ENCODE measurements at regions not wholly inside any gene's neighbourhood (a gene's known extent, or its start where the extent isn't known, plus 50 kb on each side); places are given as distances from the start of the nearest gene placed in this dataset.

DNA sequence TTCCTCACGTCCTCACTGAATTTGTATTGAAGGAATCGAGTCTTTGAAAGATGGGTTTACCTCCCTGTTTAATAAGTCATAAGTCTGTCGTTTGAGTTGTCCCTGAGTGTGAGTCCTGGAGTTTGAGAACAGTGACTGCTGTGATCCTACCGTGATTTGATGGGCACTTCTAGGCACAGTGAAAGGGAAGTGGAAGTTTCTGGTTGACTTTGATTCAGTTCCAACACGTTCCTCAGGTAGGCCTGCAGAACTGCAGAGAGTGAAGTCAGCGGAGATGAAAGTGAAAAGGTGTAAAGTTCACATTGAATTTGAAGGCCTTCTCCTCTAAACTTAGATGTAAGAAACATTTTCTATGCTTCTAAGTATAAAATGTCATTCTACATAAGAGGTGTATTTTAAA is 52.9 kb upstream of the ACKR3 start:
- Histone ChIP-seq H3K79me2 (ENCODE audit: insufficient read depth, low read length) (no peaks in the 10 kb centered on the region), H3K9ac (ENCODE audit: insufficient read depth, low read depth, low read length) (no peak overlapping the region), H2AFZ (ENCODE audit: low read length) (no peak overlapping the region), H3K9me3 (ENCODE audit: low read length) (no peaks in the 10 kb centered on the region), H3K36me3 (replicated peaks in 1 of 2; ENCODE audit: control insufficient read depth in 1 of 2, insufficient read depth in 2 of 2, low read length in 2 of 2) (no peaks in the 10 kb centered on the region), H3K27me3 (ENCODE audit: control insufficient read depth in 1 of 2, insufficient read depth in 2 of 2, low read length in 2 of 2) (peaks cover 1 to 15% of the 10 kb centered on the region in 2 experiments; a peak in 3 of 5 replicates), H3K4me3 (replicated peaks in 1 of 3; ENCODE audit: insufficient read depth in 1 of 3, low read depth in 2 of 3, low read length in 3 of 3) (no peak overlapping the region), H3K4me1 (ENCODE audit: insufficient read depth, low read length) (no peaks in the 10 kb centered on the region), H3K4me2 (ENCODE audit: low read depth, low read length) (no peak overlapping the region), H3K27ac (ENCODE audit: extremely low read length, insufficient read depth, low read length) (no peak overlapping the region), H4K20me1 (ENCODE audit: insufficient read depth, low read length) (no peaks in the 10 kb centered on the region)
- BruUV-seq (replicated peaks) = no TSS peak
- TF ChIP-seq, protein P1, sequence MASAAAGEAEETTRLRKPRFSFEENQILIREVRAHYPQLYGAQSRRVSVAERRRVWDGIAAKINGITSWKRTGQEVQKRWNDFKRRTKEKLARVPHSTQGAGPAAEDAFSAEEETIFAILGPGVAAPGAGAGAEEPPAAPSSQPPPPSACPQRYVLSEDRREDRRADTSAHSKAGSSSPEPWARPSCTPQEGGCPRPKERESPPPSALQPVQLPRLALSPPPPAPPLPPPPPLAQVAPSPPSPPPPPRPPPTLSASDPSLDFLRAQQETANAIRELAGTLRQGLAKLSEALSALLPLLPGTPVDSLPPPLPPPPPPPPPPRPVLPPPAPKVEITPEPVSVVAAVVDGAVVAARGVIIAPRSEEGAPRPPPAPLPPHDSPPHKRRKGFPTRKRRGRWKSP (CRISPR knock-in tag; IDR thresholded peaks at IDR 0.05) = no peak
- no peak for TF ChIP-seq ZNF713 (CRISPR knock-in tag; IDR thresholded peaks at IDR 0.05)
- TF ChIP-seq, protein P2, sequence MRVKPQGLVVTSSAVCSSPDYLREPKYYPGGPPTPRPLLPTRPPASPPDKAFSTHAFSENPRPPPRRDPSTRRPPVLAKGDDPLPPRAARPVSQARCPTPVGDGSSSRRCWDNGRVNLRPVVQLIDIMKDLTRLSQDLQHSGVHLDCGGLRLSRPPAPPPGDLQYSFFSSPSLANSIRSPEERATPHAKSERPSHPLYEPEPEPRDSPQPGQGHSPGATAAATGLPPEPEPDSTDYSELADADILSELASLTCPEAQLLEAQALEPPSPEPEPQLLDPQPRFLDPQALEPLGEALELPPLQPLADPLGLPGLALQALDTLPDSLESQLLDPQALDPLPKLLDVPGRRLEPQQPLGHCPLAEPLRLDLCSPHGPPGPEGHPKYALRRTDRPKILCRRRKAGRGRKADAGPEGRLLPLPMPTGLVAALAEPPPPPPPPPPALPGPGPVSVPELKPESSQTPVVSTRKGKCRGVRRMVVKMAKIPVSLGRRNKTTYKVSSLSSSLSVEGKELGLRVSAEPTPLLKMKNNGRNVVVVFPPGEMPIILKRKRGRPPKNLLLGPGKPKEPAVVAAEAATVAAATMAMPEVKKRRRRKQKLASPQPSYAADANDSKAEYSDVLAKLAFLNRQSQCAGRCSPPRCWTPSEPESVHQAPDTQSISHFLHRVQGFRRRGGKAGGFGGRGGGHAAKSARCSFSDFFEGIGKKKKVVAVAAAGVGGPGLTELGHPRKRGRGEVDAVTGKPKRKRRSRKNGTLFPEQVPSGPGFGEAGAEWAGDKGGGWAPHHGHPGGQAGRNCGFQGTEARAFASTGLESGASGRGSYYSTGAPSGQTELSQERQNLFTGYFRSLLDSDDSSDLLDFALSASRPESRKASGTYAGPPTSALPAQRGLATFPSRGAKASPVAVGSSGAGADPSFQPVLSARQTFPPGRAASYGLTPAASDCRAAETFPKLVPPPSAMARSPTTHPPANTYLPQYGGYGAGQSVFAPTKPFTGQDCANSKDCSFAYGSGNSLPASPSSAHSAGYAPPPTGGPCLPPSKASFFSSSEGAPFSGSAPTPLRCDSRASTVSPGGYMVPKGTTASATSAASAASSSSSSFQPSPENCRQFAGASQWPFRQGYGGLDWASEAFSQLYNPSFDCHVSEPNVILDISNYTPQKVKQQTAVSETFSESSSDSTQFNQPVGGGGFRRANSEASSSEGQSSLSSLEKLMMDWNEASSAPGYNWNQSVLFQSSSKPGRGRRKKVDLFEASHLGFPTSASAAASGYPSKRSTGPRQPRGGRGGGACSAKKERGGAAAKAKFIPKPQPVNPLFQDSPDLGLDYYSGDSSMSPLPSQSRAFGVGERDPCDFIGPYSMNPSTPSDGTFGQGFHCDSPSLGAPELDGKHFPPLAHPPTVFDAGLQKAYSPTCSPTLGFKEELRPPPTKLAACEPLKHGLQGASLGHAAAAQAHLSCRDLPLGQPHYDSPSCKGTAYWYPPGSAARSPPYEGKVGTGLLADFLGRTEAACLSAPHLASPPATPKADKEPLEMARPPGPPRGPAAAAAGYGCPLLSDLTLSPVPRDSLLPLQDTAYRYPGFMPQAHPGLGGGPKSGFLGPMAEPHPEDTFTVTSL (CRISPR knock-in tag; IDR thresholded peaks at IDR 0.05; ENCODE audit: borderline replicate concordance) = no peak
- TF ChIP-seq SMAD9 (CRISPR knock-in tag; IDR thresholded peaks at IDR 0.05) = no peak
- no peak for TF ChIP-seq ONECUT2 (CRISPR knock-in tag; IDR thresholded peaks at IDR 0.05)
- TF ChIP-seq ARNT (IDR thresholded peaks at IDR 0.05) = no peak
- TF ChIP-seq ATF1 (CRISPR knock-in tag; IDR thresholded peaks at IDR 0.05) = no peak
- TF ChIP-seq TBP (CRISPR knock-in tag; IDR thresholded peaks at IDR 0.05) = no peak
- CTCF ChIA-PET (ENCODE audit: low intra/inter-chr PET ratio, low total read pairs) = no interaction called here
- POLR2A ChIA-PET = no interaction called here
- ATAC-seq (no peak), FAIRE-seq (no peak), DNase-seq (ENCODE audit: low spot score) (no peak)
- 6% methylated on average over 6 of the region's 6 CpGs for WGBS (ENCODE audit: low lambda C conversion rate)
- intact Hi-C loops (cut with micrococcal nuclease; ENCODE audit: unreplicated experiment) (no loop called here), in situ Hi-C loops (cut with HindIII; ENCODE audit: extremely low pct_ligation_motif_present, low pct_unique_long_range_greater_than_20kb) (loop anchor here (10.0 kb wide), 1 partner anchor 508 kb away; no protein-coding TSS in a partner anchor)
